ENCODE measurements at regions not wholly inside any gene's neighbourhood (a gene's known extent, or its start where the extent isn't known, plus 50 kb on each side); places are given as distances from the start of the nearest gene placed in this dataset.

- TF ChIP-seq CTCF (IDR thresholded peaks at IDR 0.05; ENCODE audit: low read length) (peak; percentile 53), EZH2 (IDR thresholded peaks at IDR 0.05; ENCODE audit: borderline replicate concordance, low read length) (no peak)
Measured at GRCh38 chr4:123661080-123661737, 264.6 kb downstream of the SPRY1 start.
